ENCODE measurements at regions not wholly inside any gene's neighbourhood (a gene's known extent, or its start where the extent isn't known, plus 50 kb on each side); places are given as distances from the start of the nearest gene placed in this dataset.

- intact Hi-C loops (cut with DNase I; ENCODE audit: low total_unique reads) = no loop called here
- WGBS, 2 donors = 91 to 95% methylated on average over 2 of the region's 2 CpGs
- H3K4me3 ChIP-seq = no peak overlapping the region
- TF ChIP-seq POLR2A (IDR thresholded peaks at IDR 0.05) (no peak), CTCF (IDR thresholded peaks at IDR 0.05) (no peak)
- H3K4me1 ChIP-seq = no peaks in the 10 kb centered on the region
- DNase-seq = no peak
- no peaks in the 10 kb centered on the region for H3K36me3 ChIP-seq (ENCODE audit: low read depth, missing control alignments)
- no peaks in the 10 kb centered on the region for H3K27me3 ChIP-seq
- no peaks in the 10 kb centered on the region for H3K9me3 ChIP-seq
- no peak overlapping the region for H3K27ac ChIP-seq
Observed at GRCh38 chr11:100545556-100545955, 141.5 kb upstream of the ARHGAP42 start.

- intact Hi-C loops (cut with DNase I; ENCODE audit: low total_unique reads) = no loop called here
- no peak overlapping the region for H3K27ac ChIP-seq
- no peaks in the 10 kb centered on the region for H3K4me1 ChIP-seq
- H3K36me3 ChIP-seq (ENCODE audit: low read depth, missing control alignments) = no peaks in the 10 kb centered on the region
- DNase-seq = no peak
- H3K9me3 ChIP-seq = no peaks in the 10 kb centered on the region
- TF ChIP-seq POLR2A (IDR thresholded peaks at IDR 0.05) (no peak), CTCF (IDR thresholded peaks at IDR 0.05) (no peak)
- WGBS, 2 donors = 87 to 88% methylated on average over 1 of the region's 1 CpG
- H3K27me3 ChIP-seq = no peaks in the 10 kb centered on the region
- H3K4me3 ChIP-seq = no peak overlapping the region
Observed at GRCh38 chr11:100545970-100546369, 141.1 kb upstream of the ARHGAP42 start.

GRCh38 chr11:100546714-100547113 is 140.4 kb upstream of the ARHGAP42 start:
- Histone ChIP-seq H3K36me3 (ENCODE audit: low read depth, missing control alignments) (no peaks in the 10 kb centered on the region), H3K27ac (no peak overlapping the region), H3K4me1 (no peaks in the 10 kb centered on the region), H3K9me3 (no peaks in the 10 kb centered on the region), H3K27me3 (no peaks in the 10 kb centered on the region), H3K4me3 (no peak overlapping the region)
- 91 to 94% methylated on average over 2 of the region's 2 CpGs for WGBS, 2 donors
- TF ChIP-seq POLR2A (IDR thresholded peaks at IDR 0.05) = no peak
- no peak for TF ChIP-seq CTCF (IDR thresholded peaks at IDR 0.05)
- no peak for DNase-seq
- intact Hi-C loops (cut with DNase I; ENCODE audit: low total_unique reads) = no loop called here

GRCh38 chr11:100550298-100550697 is 136.8 kb upstream of the ARHGAP42 start:
- Histone ChIP-seq H3K9me3 (no peaks in the 10 kb centered on the region), H3K4me1 (no peaks in the 10 kb centered on the region), H3K36me3 (ENCODE audit: low read depth, missing control alignments) (no peaks in the 10 kb centered on the region), H3K27me3 (no peaks in the 10 kb centered on the region), H3K4me3 (no peak overlapping the region), H3K27ac (no peak overlapping the region)
- intact Hi-C loops (cut with DNase I; ENCODE audit: low total_unique reads) = no loop called here
- no peak for TF ChIP-seq CTCF (IDR thresholded peaks at IDR 0.05)
- no peak for TF ChIP-seq POLR2A (IDR thresholded peaks at IDR 0.05)
- 94% methylated on average over 2 of the region's 2 CpGs for WGBS, 2 donors
- no peak for DNase-seq

- WGBS, 2 donors = 65 to 70% methylated on average over 5 of the region's 5 CpGs
- TF ChIP-seq CTCF (IDR thresholded peaks at IDR 0.05) (no peak), POLR2A (IDR thresholded peaks at IDR 0.05) (no peak)
- H3K4me1 ChIP-seq = no peaks in the 10 kb centered on the region
- no peaks in the 10 kb centered on the region for H3K27me3 ChIP-seq
- no peak overlapping the region for H3K27ac ChIP-seq
- H3K4me3 ChIP-seq = no peak overlapping the region
- DNase-seq = no peak
- intact Hi-C loops (cut with DNase I; ENCODE audit: low total_unique reads) = no loop called here
- H3K36me3 ChIP-seq (ENCODE audit: low read depth, missing control alignments) = no peaks in the 10 kb centered on the region
- no peaks in the 10 kb centered on the region for H3K9me3 ChIP-seq
Observed at GRCh38 chr11:100550912-100551632, 136.0 kb upstream of the ARHGAP42 start.
